GM12878 (cell line): ENCODE measurements at regions not wholly inside any gene's neighbourhood (a gene's known extent, or its start where the extent isn't known, plus 50 kb on each side); places are given as distances from the start of the nearest gene placed in this dataset.

ENCODE experiments used
- CUX1 ChIP-seq: IDR thresholded peaks from 2 replicates; pipeline ENCODE4 v1.6.1; 2012; ENCODE audit warnings: improper control_type of control experiment, low read depth, low read length; ENCODE audit not compliant: insufficient replicate concordance
- MLLT1 ChIP-seq: fragments of 450-650 bp; IDR thresholded peaks from 2 replicates; pipeline ENCODE4 v1.6.1; 2016; ENCODE audit warnings: mild to moderate bottlenecking
- MXI1 ChIP-seq: fragments of 150-350 bp; IDR thresholded peaks from 2 replicates; pipeline ENCODE4 v1.6.1; 2011; ENCODE audit warnings: low read depth, mild to moderate bottlenecking, inconsistent platforms, low read length, improper control_type of control experiment
- SKIL ChIP-seq: fragments of 450-650 bp; IDR thresholded peaks from 2 replicates; pipeline ENCODE4 v1.6.1; 2017; ENCODE audit warnings: mild to moderate bottlenecking, low read depth, inconsistent platforms; ENCODE audit not compliant: poor library complexity, severe bottlenecking
- ZNF24 ChIP-seq: fragments of 450-650 bp; IDR thresholded peaks from 2 replicates; pipeline ENCODE4 v1.6.1; 2017; ENCODE audit warnings: antibody characterized with exemption, mild to moderate bottlenecking

- TF ChIP-seq SKIL (no peak), MLLT1 (no peak), CUX1 (no peak), ZNF24 (no peak), MXI1 (no peak)
- TF ChIP-seq, all 136 proteins: peak for 0
Observed at GRCh38 chr6:141830530-141830929, 302.2 kb upstream of the GJE1 start (continued).
